ENCODE measurements at regions not wholly inside any gene's neighbourhood (a gene's known extent, or its start where the extent isn't known, plus 50 kb on each side); places are given as distances from the start of the nearest gene placed in this dataset.

DNA sequence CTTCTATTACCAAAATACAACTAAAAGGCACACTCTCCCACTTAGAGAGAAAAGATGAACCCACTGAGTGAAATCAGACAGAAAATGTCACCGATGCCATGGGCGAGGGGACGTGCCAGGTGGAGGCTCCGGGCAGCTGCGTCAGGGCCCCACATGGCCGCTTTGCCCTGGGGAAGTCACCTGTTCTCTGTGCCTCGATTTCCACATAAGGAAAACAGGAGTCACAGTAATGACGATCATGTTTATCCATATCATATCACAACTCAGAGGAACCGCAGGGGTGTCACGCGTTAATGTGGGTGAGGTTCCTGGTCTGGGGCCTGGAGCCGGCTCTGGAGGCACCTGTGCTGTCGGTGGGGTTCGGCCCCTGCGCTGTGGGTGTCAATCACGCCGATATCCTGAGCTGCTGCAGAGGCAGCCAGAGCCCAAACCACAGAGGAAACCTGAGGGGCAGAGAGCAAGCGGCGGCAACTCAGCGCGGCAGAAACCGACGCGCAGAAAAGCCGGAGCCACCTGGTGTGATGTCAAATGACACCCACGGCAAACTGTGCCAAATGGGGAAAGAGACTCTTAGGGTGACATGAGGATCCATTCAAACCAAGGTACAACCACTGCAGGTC, 243.7 kb downstream of the BRD1 start:
- no peak overlapping the region for H3K4me3 ChIP-seq (replicated peaks; ENCODE audit: low read depth, low read length)

DNA sequence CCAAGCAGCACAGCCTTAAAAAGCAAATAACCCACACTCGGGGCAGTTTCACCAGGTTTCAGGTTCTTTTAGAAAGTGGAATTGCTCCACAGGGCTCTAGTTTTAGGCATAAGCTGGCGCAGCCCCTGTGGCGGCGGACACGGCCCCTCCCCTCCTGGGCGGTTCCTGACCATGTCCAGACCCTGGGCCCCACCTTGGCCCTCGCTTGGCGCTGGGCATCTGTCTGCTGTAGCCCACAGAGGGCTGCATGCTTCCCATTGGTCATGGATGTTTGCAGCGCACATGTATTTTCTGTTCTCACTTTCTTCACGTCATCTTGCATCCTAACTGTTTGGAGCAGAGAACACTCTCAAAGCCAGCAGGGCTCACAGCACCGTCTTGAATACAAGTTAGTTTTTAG, 244.3 kb downstream of the BRD1 start:
- no peak overlapping the region for H3K4me3 ChIP-seq (replicated peaks; ENCODE audit: low read depth, low read length)
- TF ChIP-seq, protein P1, sequence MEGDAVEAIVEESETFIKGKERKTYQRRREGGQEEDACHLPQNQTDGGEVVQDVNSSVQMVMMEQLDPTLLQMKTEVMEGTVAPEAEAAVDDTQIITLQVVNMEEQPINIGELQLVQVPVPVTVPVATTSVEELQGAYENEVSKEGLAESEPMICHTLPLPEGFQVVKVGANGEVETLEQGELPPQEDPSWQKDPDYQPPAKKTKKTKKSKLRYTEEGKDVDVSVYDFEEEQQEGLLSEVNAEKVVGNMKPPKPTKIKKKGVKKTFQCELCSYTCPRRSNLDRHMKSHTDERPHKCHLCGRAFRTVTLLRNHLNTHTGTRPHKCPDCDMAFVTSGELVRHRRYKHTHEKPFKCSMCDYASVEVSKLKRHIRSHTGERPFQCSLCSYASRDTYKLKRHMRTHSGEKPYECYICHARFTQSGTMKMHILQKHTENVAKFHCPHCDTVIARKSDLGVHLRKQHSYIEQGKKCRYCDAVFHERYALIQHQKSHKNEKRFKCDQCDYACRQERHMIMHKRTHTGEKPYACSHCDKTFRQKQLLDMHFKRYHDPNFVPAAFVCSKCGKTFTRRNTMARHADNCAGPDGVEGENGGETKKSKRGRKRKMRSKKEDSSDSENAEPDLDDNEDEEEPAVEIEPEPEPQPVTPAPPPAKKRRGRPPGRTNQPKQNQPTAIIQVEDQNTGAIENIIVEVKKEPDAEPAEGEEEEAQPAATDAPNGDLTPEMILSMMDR (IDR thresholded peaks at IDR 0.05; ENCODE audit: low read depth, low read length, missing control alignments): no peak
- DNase-seq (ENCODE audit: extremely low read depth, low read depth): no peak

More for the DNA sequence above, 243.7 kb downstream of the BRD1 start:
- TF ChIP-seq, protein P1 (IDR thresholded peaks at IDR 0.05; ENCODE audit: low read depth, low read length, missing control alignments): no peak
- no peak for DNase-seq (ENCODE audit: extremely low read depth, low read depth)

DNA sequence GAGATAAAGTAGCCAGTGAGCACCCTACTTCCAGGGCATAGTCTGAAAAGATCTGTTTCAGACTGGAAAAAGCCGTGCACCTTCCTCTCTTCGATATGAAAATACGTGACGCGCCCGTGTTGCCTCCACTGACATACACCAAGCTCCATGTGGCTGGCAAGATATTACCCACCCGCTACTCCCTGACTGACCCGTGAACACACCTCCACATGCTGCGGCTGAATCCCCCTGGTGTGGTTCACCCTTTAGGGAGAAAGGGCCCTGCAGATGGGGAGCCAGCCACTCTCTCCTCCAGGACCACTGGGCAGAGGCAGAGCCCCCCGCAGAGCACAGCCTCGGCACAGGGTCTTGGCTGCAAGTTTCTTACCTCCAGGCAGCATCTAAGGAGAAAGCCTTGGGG, 245.0 kb downstream of the BRD1 start:
- DNase-seq (ENCODE audit: extremely low read depth, low read depth): no peak
- TF ChIP-seq, protein P1 (IDR thresholded peaks at IDR 0.05; ENCODE audit: low read depth, low read length, missing control alignments): no peak
- H3K4me3 ChIP-seq (replicated peaks; ENCODE audit: low read depth, low read length): no peak overlapping the region

DNA sequence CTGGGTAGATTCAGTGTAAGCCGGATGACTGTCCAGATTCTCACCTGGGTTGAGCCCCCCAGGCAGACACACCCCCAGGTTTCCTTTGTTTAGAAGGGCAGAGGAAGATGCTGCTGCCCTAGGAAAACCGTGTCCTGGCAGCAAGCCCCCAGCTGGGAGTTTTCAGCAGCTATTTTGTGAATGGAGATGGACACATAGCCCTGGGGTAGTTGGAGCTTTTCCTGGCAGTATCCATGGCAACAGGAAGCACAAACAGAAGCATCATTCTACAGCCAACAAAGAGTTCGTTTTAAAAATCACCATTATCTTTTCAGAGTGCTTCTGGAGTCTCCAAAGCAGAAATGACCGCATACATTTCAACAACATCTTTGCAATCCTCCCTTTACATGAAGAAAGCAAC, 245.5 kb downstream of the BRD1 start:
- TF ChIP-seq, protein P1 (IDR thresholded peaks at IDR 0.05; ENCODE audit: low read depth, low read length, missing control alignments): no peak
- H3K4me3 ChIP-seq (replicated peaks; ENCODE audit: low read depth, low read length): no peak overlapping the region
- DNase-seq (ENCODE audit: extremely low read depth, low read depth): no peak

- TF ChIP-seq, protein P1 (IDR thresholded peaks at IDR 0.05; ENCODE audit: low read depth, low read length, missing control alignments): no peak
- no peak for DNase-seq (ENCODE audit: extremely low read depth, low read depth)
- no peak overlapping the region for H3K4me3 ChIP-seq (replicated peaks; ENCODE audit: low read depth, low read length)
Measured at GRCh38 chr22:49580024-49580423, 247.6 kb downstream of the BRD1 start.

GRCh38 chr22:49577168-49578060, 250.3 kb downstream of the BRD1 start:
- no peak overlapping the region for H3K4me3 ChIP-seq (replicated peaks; ENCODE audit: low read depth, low read length)
- TF ChIP-seq, protein P1 (IDR thresholded peaks at IDR 0.05; ENCODE audit: low read depth, low read length, missing control alignments): no peak
- no peak for DNase-seq (ENCODE audit: extremely low read depth, low read depth)
